ENCODE measurements at regions not wholly inside any gene's neighbourhood (a gene's known extent, or its start where the extent isn't known, plus 50 kb on each side); places are given as distances from the start of the nearest gene placed in this dataset.

DNA sequence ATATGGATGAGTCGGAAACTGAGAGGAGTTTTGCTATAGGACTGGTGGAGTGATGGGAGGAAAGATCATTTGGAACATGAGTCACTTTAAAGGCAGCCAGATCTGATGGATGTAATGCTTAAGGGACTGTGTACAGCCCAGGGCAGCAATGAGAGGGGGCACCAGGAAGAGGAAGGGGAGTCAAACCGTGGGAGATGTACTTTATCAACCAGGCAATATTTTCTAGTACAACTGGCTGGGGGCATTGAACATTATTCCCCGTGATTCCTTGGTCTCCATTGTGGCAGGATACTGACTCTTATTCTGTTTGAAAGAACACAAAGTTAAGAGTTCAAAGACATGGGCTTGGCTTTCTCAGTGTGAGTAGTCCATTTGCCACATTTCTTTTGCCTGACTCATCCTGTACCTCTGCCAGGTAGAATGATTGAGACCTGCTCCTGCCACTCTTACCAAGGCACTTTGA, 268.2 kb upstream of the NR5A2 start:
- Histone ChIP-seq H3K9me3 (ENCODE audit: insufficient read depth, low read length, severe bottlenecking) (no peaks in the 10 kb centered on the region), H3K9ac (ENCODE audit: low read depth, low read length) (no peak overlapping the region), H3K4me1 (ENCODE audit: insufficient read depth, low read length) (no peaks in the 10 kb centered on the region), H3K27ac (ENCODE audit: low read length) (no peak overlapping the region), H3K27me3 (ENCODE audit: insufficient read depth, low read length, poor library complexity) (no peaks in the 10 kb centered on the region), H3K4me3 (ENCODE audit: low read depth in 1 of 2, low read length in 2 of 2) (no peak overlapping the region), H3K79me2 (ENCODE audit: insufficient read depth, low read length) (no peaks in the 10 kb centered on the region), H4K20me1 (ENCODE audit: insufficient read depth, low read length) (no peaks in the 10 kb centered on the region), H3K4me2 (ENCODE audit: insufficient read depth, low read length) (no peak overlapping the region), H2AFZ (ENCODE audit: low read depth, low read length) (no peak overlapping the region), H3K36me3 (ENCODE audit: insufficient read depth, low read length) (no peaks in the 10 kb centered on the region)
- ATAC-seq (ENCODE audit: insufficient read depth, low read depth) (no peak), DNase-seq (no peak)
- no peak for TF ChIP-seq EZH2 (IDR thresholded peaks at IDR 0.05; ENCODE audit: borderline replicate concordance, low read depth, low read length, severe bottlenecking)
- TF ChIP-seq, protein P1, sequence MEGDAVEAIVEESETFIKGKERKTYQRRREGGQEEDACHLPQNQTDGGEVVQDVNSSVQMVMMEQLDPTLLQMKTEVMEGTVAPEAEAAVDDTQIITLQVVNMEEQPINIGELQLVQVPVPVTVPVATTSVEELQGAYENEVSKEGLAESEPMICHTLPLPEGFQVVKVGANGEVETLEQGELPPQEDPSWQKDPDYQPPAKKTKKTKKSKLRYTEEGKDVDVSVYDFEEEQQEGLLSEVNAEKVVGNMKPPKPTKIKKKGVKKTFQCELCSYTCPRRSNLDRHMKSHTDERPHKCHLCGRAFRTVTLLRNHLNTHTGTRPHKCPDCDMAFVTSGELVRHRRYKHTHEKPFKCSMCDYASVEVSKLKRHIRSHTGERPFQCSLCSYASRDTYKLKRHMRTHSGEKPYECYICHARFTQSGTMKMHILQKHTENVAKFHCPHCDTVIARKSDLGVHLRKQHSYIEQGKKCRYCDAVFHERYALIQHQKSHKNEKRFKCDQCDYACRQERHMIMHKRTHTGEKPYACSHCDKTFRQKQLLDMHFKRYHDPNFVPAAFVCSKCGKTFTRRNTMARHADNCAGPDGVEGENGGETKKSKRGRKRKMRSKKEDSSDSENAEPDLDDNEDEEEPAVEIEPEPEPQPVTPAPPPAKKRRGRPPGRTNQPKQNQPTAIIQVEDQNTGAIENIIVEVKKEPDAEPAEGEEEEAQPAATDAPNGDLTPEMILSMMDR (IDR thresholded peaks at IDR 0.05; ENCODE audit: borderline replicate concordance, extremely low read depth, low read length, poor library complexity, severe bottlenecking) = no peak

DNA sequence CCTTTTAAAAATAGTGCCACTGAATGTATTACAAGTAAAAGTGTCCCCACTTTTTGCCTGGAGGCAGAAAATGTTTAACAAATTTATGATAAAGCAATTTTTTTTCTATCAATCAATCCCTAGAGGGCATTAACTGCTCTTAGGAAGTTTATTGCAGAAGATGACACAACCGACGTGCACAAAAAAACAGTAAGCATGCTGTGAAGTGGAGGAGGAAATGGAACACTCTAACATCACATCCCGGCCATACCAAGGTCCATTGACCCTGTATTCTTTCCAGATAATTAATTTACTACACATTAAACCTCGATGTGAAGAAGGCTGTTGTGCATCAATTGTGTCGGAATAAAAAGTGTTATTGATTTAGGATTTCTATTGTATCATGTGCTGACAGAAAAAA, 264.9 kb upstream of the NR5A2 start:
- TF ChIP-seq, protein P1 (IDR thresholded peaks at IDR 0.05; ENCODE audit: borderline replicate concordance, extremely low read depth, low read length, poor library complexity, severe bottlenecking) = no peak
- no peak for TF ChIP-seq EZH2 (IDR thresholded peaks at IDR 0.05; ENCODE audit: borderline replicate concordance, low read depth, low read length, severe bottlenecking)
- Histone ChIP-seq H3K9me3 (ENCODE audit: insufficient read depth, low read length, severe bottlenecking) (peaks cover 10% of the 10 kb centered on the region), H2AFZ (ENCODE audit: low read depth, low read length) (no peak overlapping the region), H3K36me3 (ENCODE audit: insufficient read depth, low read length) (no peaks in the 10 kb centered on the region), H3K9ac (ENCODE audit: low read depth, low read length) (no peak overlapping the region), H3K4me2 (ENCODE audit: insufficient read depth, low read length) (no peak overlapping the region), H4K20me1 (ENCODE audit: insufficient read depth, low read length) (no peaks in the 10 kb centered on the region), H3K4me3 (ENCODE audit: low read depth in 1 of 2, low read length in 2 of 2) (no peak overlapping the region), H3K27me3 (ENCODE audit: insufficient read depth, low read length, poor library complexity) (no peaks in the 10 kb centered on the region), H3K4me1 (ENCODE audit: insufficient read depth, low read length) (no peaks in the 10 kb centered on the region), H3K79me2 (ENCODE audit: insufficient read depth, low read length) (no peaks in the 10 kb centered on the region), H3K27ac (ENCODE audit: low read length) (no peak overlapping the region)
- ATAC-seq (ENCODE audit: insufficient read depth, low read depth) (no peak), DNase-seq (no peak)

DNA sequence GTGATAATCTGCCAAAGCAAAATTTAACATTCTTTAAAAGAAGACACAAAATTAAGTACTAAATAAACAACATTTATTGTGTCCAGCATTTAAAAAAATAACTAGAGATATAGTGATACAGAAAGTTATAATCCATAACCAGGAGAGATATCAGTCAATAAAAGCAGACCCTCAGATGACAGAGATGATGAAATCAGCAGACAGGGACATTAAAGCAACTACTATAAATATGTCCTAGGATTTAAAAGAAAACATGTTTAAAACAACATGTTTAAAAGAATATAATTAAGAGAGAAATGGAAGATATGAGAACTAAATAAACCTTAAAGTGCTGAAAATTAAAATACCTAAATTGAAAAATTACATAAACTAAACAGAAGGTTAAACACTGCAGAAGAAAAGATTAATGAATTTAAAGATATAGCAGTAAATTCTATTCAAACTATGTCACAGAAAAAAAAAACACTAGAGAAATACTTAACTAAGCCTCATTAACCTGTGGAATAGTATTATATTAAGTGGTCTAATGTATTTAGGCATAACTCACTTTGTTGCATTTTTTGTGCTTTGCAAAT, 261.2 kb upstream of the NR5A2 start:
- H3K4me2 ChIP-seq (ENCODE audit: insufficient read depth, low read length) = no peak overlapping the region
- no peak overlapping the region for H3K4me3 ChIP-seq (ENCODE audit: low read depth in 1 of 2, low read length in 2 of 2)
- H2AFZ ChIP-seq (ENCODE audit: low read depth, low read length) = no peak overlapping the region
- TF ChIP-seq EZH2 (IDR thresholded peaks at IDR 0.05; ENCODE audit: borderline replicate concordance, low read depth, low read length, severe bottlenecking) = no peak
- TF ChIP-seq, protein P1 (IDR thresholded peaks at IDR 0.05; ENCODE audit: borderline replicate concordance, extremely low read depth, low read length, poor library complexity, severe bottlenecking) = no peak
- DNase-seq (no peak), ATAC-seq (ENCODE audit: insufficient read depth, low read depth) (no peak)
- no peak overlapping the region for H3K27ac ChIP-seq (ENCODE audit: low read length)
- no peaks in the 10 kb centered on the region for H3K36me3 ChIP-seq (ENCODE audit: insufficient read depth, low read length)
- no peaks in the 10 kb centered on the region for H3K27me3 ChIP-seq (ENCODE audit: insufficient read depth, low read length, poor library complexity)
- no peaks in the 10 kb centered on the region for H3K4me1 ChIP-seq (ENCODE audit: insufficient read depth, low read length)
- no peak overlapping the region for H3K9ac ChIP-seq (ENCODE audit: low read depth, low read length)
- H3K79me2 ChIP-seq (ENCODE audit: insufficient read depth, low read length) = no peaks in the 10 kb centered on the region
- peaks cover 10% of the 10 kb centered on the region for H3K9me3 ChIP-seq (ENCODE audit: insufficient read depth, low read length, severe bottlenecking)
- H4K20me1 ChIP-seq (ENCODE audit: insufficient read depth, low read length) = no peaks in the 10 kb centered on the region

Data from DND-41 (cell line).